Hepatocyte (in vitro differentiated cells): ENCODE measurements at regions not wholly inside any gene's neighbourhood (a gene's known extent, or its start where the extent isn't known, plus 50 kb on each side); places are given as distances from the start of the nearest gene placed in this dataset.
"Not testable (repeated sequence)": the region's sequence is repeated elsewhere in the genome, so short reads cannot be mapped to it uniquely, and the experiment has no call there.

Source experiments
- CTCF ChIP-seq: fragments of 200-600 bp; sonication (generic); IDR thresholded peaks from 2 replicates; pipeline ENCODE4 v1.5.1; 2016; ENCODE audit warnings: antibody characterized with exemption, mild to moderate bottlenecking; ENCODE audit not compliant: poor library complexity
- EZH2 ChIP-seq: fragments of 200-600 bp; sonication (generic); IDR thresholded peaks from 2 replicates; pipeline ENCODE4 v1.6.1; 2016; ENCODE audit warnings: antibody characterized with exemption, mild to moderate bottlenecking, borderline replicate concordance

DNA sequence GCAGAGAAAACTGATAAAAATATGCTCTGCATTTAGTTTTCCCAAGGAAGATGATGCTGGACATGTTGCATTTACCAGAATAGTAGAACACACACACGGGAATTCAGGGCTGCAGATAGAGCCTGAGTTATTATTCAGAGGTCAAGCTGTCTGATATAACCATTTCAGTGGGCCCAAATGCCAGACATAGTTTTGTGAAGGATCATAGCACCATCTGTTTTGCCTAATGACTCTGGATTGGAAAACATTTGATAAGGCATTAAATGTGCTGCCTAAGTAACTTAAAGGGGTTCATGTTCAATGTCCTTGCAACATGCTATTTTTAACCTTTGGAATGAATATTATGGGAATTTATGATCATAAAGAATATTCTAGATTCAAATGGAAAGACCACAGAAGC, 666.2 kb downstream of the PRIM2 start:
- not testable (repeated sequence) for TF ChIP-seq CTCF, EZH2
